Astrocyte (in vitro differentiated cells and primary cell): ENCODE measurements at regions not wholly inside any gene's neighbourhood (a gene's known extent, or its start where the extent isn't known, plus 50 kb on each side); places are given as distances from the start of the nearest gene placed in this dataset.

Experiments
- CTCF ChIP-seq: IDR thresholded peaks from 2 replicates; pipeline ENCODE4 v1.5.1; 2011; ENCODE audit warnings: low read depth, mild to moderate bottlenecking, inconsistent platforms, low read length, moderate library complexity; ENCODE audit not compliant: insufficient read depth
- EZH2 ChIP-seq: IDR thresholded peaks from 2 replicates; pipeline ENCODE4 v1.6.1; 2012; ENCODE audit warnings: mild to moderate bottlenecking, low read length, inconsistent platforms; ENCODE audit not compliant: insufficient read depth

- no peak for TF ChIP-seq CTCF
- no peak for TF ChIP-seq EZH2
These were observed 424.3 kb downstream of the RPS24 start for GRCh38 chr10:78457804-78458482.
